H1 (cell line): ENCODE measurements at regions not wholly inside any gene's neighbourhood (a gene's known extent, or its start where the extent isn't known, plus 50 kb on each side); places are given as distances from the start of the nearest gene placed in this dataset.

Experiments used
- CTCF ChIA-PET: fragments of 300-600 bp; sonication (Branson Sonifier 250); formaldehyde crosslinking; loops from one replicate; lab custom pipeline; 2021; ENCODE audit not compliant: partially characterized antibody; lab: Charles Lee
- POLR2A ChIA-PET: fragments of 300-600 bp; sonication (Branson Sonifier 250); formaldehyde crosslinking; loops from one replicate; lab custom pipeline; 2021; ENCODE audit warnings: inconsistent platforms; ENCODE audit not compliant: partially characterized antibody; lab: Charles Lee
- DNase-seq, 2 experiments: peaks; one replicate each; pipeline versions ENCODE4 v3.0.0 to v3.0.0-alpha.2; 2010 to 2022; ENCODE audit warnings: low spot score in 2 of 2, low read depth in 1 of 2, mixed read lengths in 1 of 2
- FAIRE-seq: peaks from 2 replicates; lab custom pipeline; 2011; peaks lifted over from hg19 to GRCh38; lab: Jason Lieb, UNC
- H2AFZ ChIP-seq: 2 replicates; pipeline ENCODE4 v1.8.1; 2012; ENCODE audit warnings: low read length, inconsistent platforms
- H2AK5ac ChIP-seq: 2 replicates; pipeline ENCODE4 v1.6.1; 2013; ENCODE audit warnings: low read depth, low read length
- H2BK120ac ChIP-seq: replicated peaks from 2 replicates; pipeline ENCODE3; 2013; ENCODE audit warnings: low read depth, low read length, inconsistent platforms
- H2BK12ac ChIP-seq: 2 replicates; pipeline ENCODE4 v1.6.1; 2013; ENCODE audit warnings: low read depth, low read length
- H2BK15ac ChIP-seq: 2 replicates; pipeline ENCODE4 v1.6.1; 2013; ENCODE audit warnings: low read length
- H2BK20ac ChIP-seq: 2 replicates; pipeline ENCODE4 v1.6.1; 2013; ENCODE audit warnings: low read length
- H2BK5ac ChIP-seq: 2 replicates; pipeline ENCODE4 v1.6.1; 2013; ENCODE audit warnings: low read depth, low read length
- H3K14ac ChIP-seq: 2 replicates; pipeline ENCODE4 v1.6.1; 2013; ENCODE audit warnings: inconsistent platforms; ENCODE audit not compliant: insufficient read length
- H3K18ac ChIP-seq: 2 replicates; pipeline ENCODE4 v1.6.1; 2013; ENCODE audit warnings: low read length; ENCODE audit errors: extremely low read depth
- H3K23ac ChIP-seq: 2 replicates; pipeline ENCODE4 v1.6.1; 2013; ENCODE audit warnings: inconsistent platforms; ENCODE audit not compliant: insufficient read length
- H3K23me2 ChIP-seq: 2 replicates; pipeline ENCODE4 v1.6.1; 2013; ENCODE audit warnings: low read depth, low read length
- H3K27ac ChIP-seq: 2 replicates; pipeline ENCODE4 v1.6.1; 2011; ENCODE audit warnings: low read depth, low read length, inconsistent platforms
- H3K27me3 ChIP-seq, 4 experiments: replicated peaks in 1 of 4; 1 replicate in 1 of 4; 2 replicates in 3 of 4; pipeline versions ENCODE4 v1.6.1 to v1.8.1; 2011 to 2013; ENCODE audit warnings: low read length in 3 of 4, mild to moderate bottlenecking in 3 of 4, inconsistent platforms in 2 of 4, mixed read lengths in 2 of 4, moderate library complexity in 1 of 4; ENCODE audit not compliant: control insufficient read depth in 3 of 4, insufficient read depth in 3 of 4; ENCODE audit errors: extremely low read depth in 1 of 4
- H3K36me3 ChIP-seq, 4 experiments: 2 replicates each; pipeline versions ENCODE4 v1.6.1 to v1.8.1; 2011 to 2013; ENCODE audit warnings: mild to moderate bottlenecking in 4 of 4, low read length in 3 of 4, moderate library complexity in 2 of 4, control low read depth in 1 of 4, inconsistent platforms in 1 of 4; ENCODE audit not compliant: insufficient read depth in 4 of 4, control insufficient read depth in 2 of 4
- H3K4ac ChIP-seq: replicated peaks from 2 replicates; pipeline ENCODE3; 2013; ENCODE audit warnings: low read length, low read depth, mixed read lengths, inconsistent platforms; ENCODE audit not compliant: insufficient read length
- H3K4me1 ChIP-seq, 4 experiments: replicated peaks in 1 of 4; 1 replicate in 1 of 4; 2 replicates in 3 of 4; pipeline versions ENCODE4 v1.6.1 to v1.8.1; 2011 to 2013; ENCODE audit warnings: low read length in 3 of 4, inconsistent platforms in 2 of 4, mixed read lengths in 1 of 4; ENCODE audit not compliant: insufficient read depth in 4 of 4, control insufficient read depth in 3 of 4
- H3K4me2 ChIP-seq, 2 experiments: 2 replicates each; pipeline versions ENCODE4 v1.6.1 to v1.8.1; 2011 to 2013; ENCODE audit warnings: low read depth in 2 of 2, low read length in 2 of 2, control low read depth in 1 of 2, inconsistent platforms in 1 of 2, mild to moderate bottlenecking in 1 of 2; ENCODE audit not compliant: insufficient read depth in 1 of 2
- H3K4me3 ChIP-seq, 4 experiments: fragments of 200-600, 300-600 bp in 1 of 4; sonication (generic), shearing (Covaris generic), sonication (Bioruptor Twin) in 1 of 4; 2 replicates each; pipeline versions ENCODE4 v1.5.1 to v1.8.1; 2011 to 2016; ENCODE audit warnings: low read length in 4 of 4, low read depth in 3 of 4, control low read depth in 2 of 4, inconsistent platforms in 2 of 4, mild to moderate bottlenecking in 2 of 4, mixed read lengths in 1 of 4, moderate library complexity in 1 of 4; ENCODE audit not compliant: insufficient read depth in 2 of 4; ENCODE audit errors: extremely low read depth in 1 of 4
- H3K56ac ChIP-seq: replicated peaks from 2 replicates; pipeline ENCODE3; 2013; ENCODE audit warnings: low read depth, mild to moderate bottlenecking, mixed read lengths, low read length, inconsistent platforms; ENCODE audit not compliant: insufficient read length
- H3K79me1 ChIP-seq: 2 replicates; pipeline ENCODE4 v1.6.1; 2013; ENCODE audit warnings: low read depth, low read length, control low read depth
- H3K79me2 ChIP-seq, 2 experiments: 2 replicates each; pipeline versions ENCODE4 v1.6.1 to v1.8.1; 2012 to 2013; ENCODE audit warnings: low read length in 2 of 2, mild to moderate bottlenecking in 2 of 2, inconsistent platforms in 1 of 2; ENCODE audit not compliant: insufficient read depth in 2 of 2, control insufficient read depth in 1 of 2
- H3K9ac ChIP-seq, 4 experiments: replicated peaks in 1 of 4; 1 replicate in 1 of 4; 2 replicates in 3 of 4; pipeline versions ENCODE4 v1.6.1 to v1.8.1; 2011 to 2013; ENCODE audit warnings: low read depth in 3 of 4, low read length in 3 of 4, control low read depth in 2 of 4, mild to moderate bottlenecking in 2 of 4, moderate library complexity in 2 of 4, inconsistent platforms in 1 of 4; ENCODE audit errors: extremely low read depth in 1 of 4
- H3K9me3 ChIP-seq, 2 experiments: 2 replicates each; pipeline versions ENCODE4 v1.6.1 to v1.8.1; 2012 to 2013; ENCODE audit warnings: mild to moderate bottlenecking in 2 of 2, moderate library complexity in 2 of 2, control low read depth in 1 of 2, inconsistent platforms in 1 of 2, low read depth in 1 of 2, low read length in 1 of 2, mixed read lengths in 1 of 2; ENCODE audit not compliant: insufficient read depth in 2 of 2
- H4K20me1 ChIP-seq, 2 experiments: replicated peaks in 1 of 2; 2 replicates each; pipeline versions ENCODE3 to v1.8.1; 2011 to 2013; ENCODE audit warnings: inconsistent platforms in 2 of 2, low read length in 2 of 2, mild to moderate bottlenecking in 1 of 2; ENCODE audit not compliant: insufficient read depth in 2 of 2, control insufficient read depth in 1 of 2
- H4K5ac ChIP-seq: 2 replicates; pipeline ENCODE4 v1.6.1; 2013; ENCODE audit warnings: low read length, low read depth, mixed read lengths, inconsistent platforms; ENCODE audit not compliant: insufficient read length
- H4K8ac ChIP-seq: 2 replicates; pipeline ENCODE4 v1.8.0; 2013; ENCODE audit warnings: mild to moderate bottlenecking, moderate library complexity, low read length, inconsistent platforms; ENCODE audit not compliant: insufficient read depth; ENCODE audit errors: extremely low read depth
- H4K91ac ChIP-seq: replicated peaks from 2 replicates; pipeline ENCODE3; 2013; ENCODE audit warnings: low read length, mixed read lengths, inconsistent platforms; ENCODE audit not compliant: insufficient read length
- CBX5 ChIP-seq: fragments of 300-800, 300-1000 bp; sonication (generic); IDR thresholded peaks from 2 replicates; pipeline ENCODE4 v1.7.1; 2016; ENCODE audit warnings: antibody characterized with exemption, low read length, low read depth
- CHD2 ChIP-seq: IDR thresholded peaks from 2 replicates; pipeline ENCODE4 v1.6.1; 2012; ENCODE audit warnings: low read length, improper control_type of control experiment
- JUND ChIP-seq: IDR thresholded peaks from 2 replicates; pipeline ENCODE4 v1.6.1; 2011; ENCODE audit warnings: mild to moderate bottlenecking, improper control_type of control experiment, low read length
- NANOG ChIP-seq: IDR thresholded peaks from 2 replicates; pipeline ENCODE4 v1.6.1; 2011; ENCODE audit warnings: low read length, low read depth, mild to moderate bottlenecking, inconsistent platforms; ENCODE audit not compliant: insufficient read depth, poor library complexity, severe bottlenecking
- PHF8 ChIP-seq: fragments of 200-600 bp; sonication (generic); conservative IDR thresholded peaks from 2 replicates; pipeline ENCODE4 v1.7.1; 2012; ENCODE audit warnings: low read depth, mild to moderate bottlenecking, inconsistent platforms, low read length, moderate library complexity
- RAD21 ChIP-seq, 2 experiments: IDR thresholded peaks in 1 of 2; conservative IDR thresholded peaks in 1 of 2; 2 replicates each; pipeline ENCODE4 v1.6.1; 2011; ENCODE audit warnings: low read depth in 2 of 2, low read length in 2 of 2, improper control_type of control experiment in 1 of 2, inconsistent platforms in 1 of 2, mild to moderate bottlenecking in 1 of 2, moderate library complexity in 1 of 2
- RXRA ChIP-seq: IDR thresholded peaks from 2 replicates; pipeline ENCODE4 v1.6.1; 2011; ENCODE audit warnings: low read depth, mild to moderate bottlenecking, low read length, moderate library complexity; ENCODE audit not compliant: insufficient read depth
- SAP30 ChIP-seq: fragments of 300-600 bp; sonication (generic); IDR thresholded peaks from 2 replicates; pipeline ENCODE4 v1.7.1; 2012; ENCODE audit warnings: low read length, moderate library complexity, mild to moderate bottlenecking, inconsistent platforms; ENCODE audit not compliant: insufficient read depth, insufficient replicate concordance
- SP1 ChIP-seq: IDR thresholded peaks from 2 replicates; pipeline ENCODE4 v1.6.1; 2011; ENCODE audit warnings: low read depth, low read length
- TAF7 ChIP-seq: optimal IDR thresholded peaks from 2 replicates; pipeline ENCODE3; 2011; ENCODE audit warnings: low read depth, mild to moderate bottlenecking, inconsistent platforms, low read length, moderate library complexity, borderline replicate concordance
- TBP ChIP-seq: IDR thresholded peaks from 2 replicates; pipeline ENCODE4 v1.6.1; 2011; ENCODE audit warnings: low read depth, low read length, improper control_type of control experiment
- TCF12 ChIP-seq: IDR thresholded peaks from 2 replicates; pipeline ENCODE4 v1.6.1; 2011; ENCODE audit warnings: low read depth, mild to moderate bottlenecking, low read length
- YY1 ChIP-seq: IDR thresholded peaks from 2 replicates; pipeline ENCODE4 v1.6.1; 2011; ENCODE audit warnings: low read depth, mild to moderate bottlenecking, low read length
- WGBS, 2 experiments: shearing (Covaris generic) in 1 of 2; methylation state at CpG; one replicate each; pipeline versions ENCODE4 v1.1.6 to v1.1.7; 2013 to 2015; ENCODE audit warnings: low lambda C conversion rate in 2 of 2, mixed read lengths in 2 of 2, inconsistent platforms in 1 of 2, low coverage in 1 of 2, missing lambda C conversion rate in 1 of 2; ENCODE audit not compliant: insufficient replicate concordance in 2 of 2, insufficient coverage in 1 of 2, insufficient read length in 1 of 2; ENCODE audit errors: extremely low coverage in 1 of 2, missing lambda C conversion rate in 1 of 2; 5-methylcytosine and 5-hydroxymethylcytosine counted together
- TF ChIP-seq, protein P1 (sequence below): IDR thresholded peaks from 2 replicates; pipeline ENCODE4 v1.6.1; 2012; ENCODE audit warnings: inconsistent platforms

- no peak for DNase-seq
- Histone ChIP-seq H3K79me1 (no peaks in the 10 kb centered on the region), H2BK12ac (no peak overlapping the region), H2BK120ac (no peak overlapping the region), H3K14ac (no peak overlapping the region), H3K27ac (no peak overlapping the region)
- TF ChIP-seq TCF12 (no peak), YY1 (no peak), TBP (no peak), CBX5 (no peak), TAF7 (no peak), SP1 (no peak), PHF8 (no peak), SAP30 (no peak), CHD2 (no peak), NANOG (no peak), RXRA (no peak), JUND (no peak), RAD21 (IDR thresholded peaks at IDR 0.05 in 1 of 2, conservative IDR thresholded peaks at IDR 0.05 in 1 of 2; ENCODE audit: low read depth in 2 of 2, low read length in 2 of 2) (no peak)
- TF ChIP-seq, protein P1, sequence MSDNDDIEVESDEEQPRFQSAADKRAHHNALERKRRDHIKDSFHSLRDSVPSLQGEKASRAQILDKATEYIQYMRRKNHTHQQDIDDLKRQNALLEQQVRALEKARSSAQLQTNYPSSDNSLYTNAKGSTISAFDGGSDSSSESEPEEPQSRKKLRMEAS, result no peak
- TF ChIP-seq, all 59 proteins: peak for 0
- H3K56ac ChIP-seq, result no peak overlapping the region
- no peaks in the 10 kb centered on the region for H3K9me3 ChIP-seq
- no peaks in the 10 kb centered on the region for H3K4me1 ChIP-seq
- no peaks in the 10 kb centered on the region for H3K79me2 ChIP-seq
- H3K27me3 ChIP-seq, result no peaks in the 10 kb centered on the region
- H3K4me3 ChIP-seq, result no peak overlapping the region
- no peak overlapping the region for H2AFZ ChIP-seq
- H4K91ac ChIP-seq, result no peak overlapping the region
- no peak overlapping the region for H3K9ac ChIP-seq
- H3K36me3 ChIP-seq, result no peaks in the 10 kb centered on the region
- H3K4ac ChIP-seq, result no peak overlapping the region
- H2BK5ac ChIP-seq, result no peak overlapping the region
- H2BK15ac ChIP-seq, result no peak overlapping the region
- H2AK5ac ChIP-seq, result no peak overlapping the region
- WGBS, 2 experiments, result 94% methylated on average over 21 of the region's 21 CpGs; no CpG with 5 or more reads in 1 of the 2 experiments
- POLR2A ChIA-PET, result no interaction called here
- no peak overlapping the region for H3K23ac ChIP-seq
- H2BK20ac ChIP-seq, result no peak overlapping the region
- no peak overlapping the region for H3K18ac ChIP-seq
- FAIRE-seq, result no peak
- H4K5ac ChIP-seq, result no peak overlapping the region
- H3K23me2 ChIP-seq, result no peaks in the 10 kb centered on the region
- no peak overlapping the region for H3K4me2 ChIP-seq
- CTCF ChIA-PET, result interaction anchor here (0.7 kb wide), 1 partner anchor 425 kb away, joined by 4 read pairs; no protein-coding TSS in a partner anchor
- H4K20me1 ChIP-seq, result no peaks in the 10 kb centered on the region
- no peak overlapping the region for H4K8ac ChIP-seq
These were observed 628.0 kb upstream of the CDH18 start for GRCh38 chr5:20615888-20616563.
